ENCODE measurements at regions not wholly inside any gene's neighbourhood (a gene's known extent, or its start where the extent isn't known, plus 50 kb on each side); places are given as distances from the start of the nearest gene placed in this dataset.
"Not testable (repeated sequence)": the region's sequence is repeated elsewhere in the genome, so short reads cannot be mapped to it uniquely, and the experiment has no call there.

DNA sequence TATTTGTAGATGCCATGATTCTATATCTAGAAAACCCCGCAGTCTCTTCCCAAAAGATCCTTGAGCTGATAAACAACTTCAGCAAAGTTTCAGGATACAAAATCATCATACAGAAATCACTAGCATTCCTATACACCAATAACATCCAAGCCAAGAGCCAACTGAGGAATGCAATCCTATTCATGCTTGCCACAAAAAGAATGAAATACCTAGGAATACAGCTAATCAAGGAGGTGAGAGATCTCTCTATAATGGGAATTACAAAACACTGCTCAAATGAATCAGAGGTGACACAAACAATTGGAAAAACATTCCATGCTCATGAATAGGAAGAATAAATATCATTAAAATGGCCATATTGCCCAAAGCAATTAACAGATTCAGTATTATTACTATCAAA is 551.4 kb upstream of the SLC39A10 start:
- no peak for DNase-seq (ENCODE audit: low spot score)
- no peaks in the 10 kb centered on the region for H3K36me3 ChIP-seq (ENCODE audit: insufficient read depth, low read length, poor library complexity, severe bottlenecking)
- no TSS peak for BruUV-seq (replicated peaks)
- TF ChIP-seq EZH2 (IDR thresholded peaks at IDR 0.05; ENCODE audit: borderline replicate concordance, low read depth, low read length, poor library complexity, severe bottlenecking) (no peak), CTCF (conservative IDR thresholded peaks at IDR 0.05; ENCODE audit: low read depth, low read length) (no peak)
- intact Hi-C loops (cut with micrococcal nuclease; ENCODE audit: unreplicated experiment), result no loop called here
- no peaks in the 10 kb centered on the region for H3K4me1 ChIP-seq (ENCODE audit: insufficient read depth, low read length, poor library complexity, severe bottlenecking)
- POLR2A ChIA-PET (ENCODE audit: low non-redundant PET), result no interaction called here
- CTCF ChIA-PET, result no interaction called here
- H3K27ac ChIP-seq (ENCODE audit: low read depth, low read length, poor library complexity, severe bottlenecking), result no peak overlapping the region
- no peaks in the 10 kb centered on the region for H3K9me3 ChIP-seq (ENCODE audit: low read depth, low read length, poor library complexity, severe bottlenecking)
- H3K4me3 ChIP-seq (ENCODE audit: low read depth, low read length, poor library complexity, severe bottlenecking), result no peak overlapping the region
- H3K27me3 ChIP-seq (replicated peaks; ENCODE audit: insufficient read depth, low read depth, low read length, poor library complexity), result no peaks in the 10 kb centered on the region

DNA sequence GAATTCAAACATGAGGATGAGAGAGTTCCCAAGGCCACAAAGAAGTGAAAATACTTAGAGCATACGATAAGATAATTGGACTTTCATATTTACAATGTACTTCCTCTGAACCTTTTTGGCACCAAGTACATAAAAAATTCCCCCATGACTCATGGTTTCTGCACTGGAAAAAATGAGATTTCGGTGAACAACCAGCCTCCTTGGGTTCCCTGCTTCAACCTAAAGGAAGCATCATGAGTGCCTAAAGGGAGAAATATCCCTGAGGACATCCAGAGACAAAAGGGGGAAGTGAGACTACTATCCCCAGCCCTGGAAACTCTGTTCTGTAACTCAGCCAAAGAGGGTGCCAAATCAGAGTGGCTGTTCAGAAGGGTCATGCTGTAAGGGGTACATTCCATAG is 562.7 kb upstream of the SLC39A10 start:
- CTCF ChIA-PET, result no interaction called here
- Histone ChIP-seq H3K4me1 (ENCODE audit: insufficient read depth, low read length, poor library complexity, severe bottlenecking) (peaks cover 11% of the 10 kb centered on the region), H3K27me3 (replicated peaks; ENCODE audit: insufficient read depth, low read depth, low read length, poor library complexity) (no peaks in the 10 kb centered on the region), H3K9me3 (ENCODE audit: low read depth, low read length, poor library complexity, severe bottlenecking) (no peaks in the 10 kb centered on the region), H3K36me3 (ENCODE audit: insufficient read depth, low read length, poor library complexity, severe bottlenecking) (no peaks in the 10 kb centered on the region), H3K4me3 (ENCODE audit: low read depth, low read length, poor library complexity, severe bottlenecking) (no peak overlapping the region), H3K27ac (ENCODE audit: low read depth, low read length, poor library complexity, severe bottlenecking) (no peak overlapping the region)
- no peak for TF ChIP-seq CTCF (conservative IDR thresholded peaks at IDR 0.05; ENCODE audit: low read depth, low read length)
- TF ChIP-seq EZH2 (IDR thresholded peaks at IDR 0.05; ENCODE audit: borderline replicate concordance, low read depth, low read length, poor library complexity, severe bottlenecking), result no peak
- intact Hi-C loops (cut with micrococcal nuclease; ENCODE audit: unreplicated experiment), result no loop called here
- peak; percentile 14 for DNase-seq (ENCODE audit: low spot score)
- POLR2A ChIA-PET (ENCODE audit: low non-redundant PET), result no interaction called here
- no TSS peak for BruUV-seq (replicated peaks)

GRCh38 chr2:195092341-195092740 is 564.7 kb upstream of the SLC39A10 start:
- no peak overlapping the region for H3K4me3 ChIP-seq (ENCODE audit: low read depth, low read length, poor library complexity, severe bottlenecking)
- POLR2A ChIA-PET (ENCODE audit: low non-redundant PET), result no interaction called here
- intact Hi-C loops (cut with micrococcal nuclease; ENCODE audit: unreplicated experiment), result loop anchor here (2.0 kb wide), 1 partner anchor 212 kb away; no protein-coding TSS in a partner anchor
- no peaks in the 10 kb centered on the region for H3K9me3 ChIP-seq (ENCODE audit: low read depth, low read length, poor library complexity, severe bottlenecking)
- TF ChIP-seq EZH2 (IDR thresholded peaks at IDR 0.05; ENCODE audit: borderline replicate concordance, low read depth, low read length, poor library complexity, severe bottlenecking) (no peak), CTCF (conservative IDR thresholded peaks at IDR 0.05; ENCODE audit: low read depth, low read length) (peak; percentile 47)
- DNase-seq (ENCODE audit: low spot score), result peak; percentile 65
- no peak overlapping the region for H3K27ac ChIP-seq (ENCODE audit: low read depth, low read length, poor library complexity, severe bottlenecking)
- H3K36me3 ChIP-seq (ENCODE audit: insufficient read depth, low read length, poor library complexity, severe bottlenecking), result no peaks in the 10 kb centered on the region
- no TSS peak for BruUV-seq (replicated peaks)
- no peaks in the 10 kb centered on the region for H3K27me3 ChIP-seq (replicated peaks; ENCODE audit: insufficient read depth, low read depth, low read length, poor library complexity)
- H3K4me1 ChIP-seq (ENCODE audit: insufficient read depth, low read length, poor library complexity, severe bottlenecking), result peaks cover 11% of the 10 kb centered on the region
- CTCF ChIA-PET, result no interaction called here

DNA sequence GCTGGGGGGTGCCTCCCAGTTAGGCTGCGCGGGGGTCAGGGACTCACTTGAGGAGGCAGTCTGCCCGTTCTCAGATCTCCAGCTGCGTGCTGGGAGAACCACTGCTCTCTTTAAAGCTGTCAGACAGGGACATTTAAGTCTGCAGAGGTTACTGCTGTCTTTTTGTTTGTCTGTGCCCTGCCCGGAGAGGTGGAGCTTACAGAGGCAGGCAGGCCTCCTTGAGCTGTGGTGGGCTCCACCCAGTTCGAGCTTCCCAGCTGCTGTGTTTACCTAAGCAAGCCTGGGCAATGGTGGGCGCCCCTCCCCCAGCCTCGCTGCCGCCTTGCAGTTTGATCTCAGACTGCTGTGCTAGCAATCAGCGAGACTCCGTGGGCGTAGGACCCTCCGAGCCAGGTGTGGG is 584.2 kb upstream of the SLC39A10 start:
- CTCF ChIA-PET; H3K4me3 ChIP-seq (ENCODE audit: low read depth, low read length, poor library complexity, severe bottlenecking); H3K9me3 ChIP-seq (ENCODE audit: low read depth, low read length, poor library complexity, severe bottlenecking); DNase-seq (ENCODE audit: low spot score); H3K36me3 ChIP-seq (ENCODE audit: insufficient read depth, low read length, poor library complexity, severe bottlenecking); BruUV-seq (replicated peaks); H3K27ac ChIP-seq (ENCODE audit: low read depth, low read length, poor library complexity, severe bottlenecking); intact Hi-C loops (cut with micrococcal nuclease; ENCODE audit: unreplicated experiment); POLR2A ChIA-PET (ENCODE audit: low non-redundant PET); H3K27me3 ChIP-seq (replicated peaks; ENCODE audit: insufficient read depth, low read depth, low read length, poor library complexity); H3K4me1 ChIP-seq (ENCODE audit: insufficient read depth, low read length, poor library complexity, severe bottlenecking): not testable (repeated sequence)
